ENCODE measurements at regions not wholly inside any gene's neighbourhood (a gene's known extent, or its start where the extent isn't known, plus 50 kb on each side); places are given as distances from the start of the nearest gene placed in this dataset.
A peak's percentile ranks its signal among the peaks of the same experiment; 100 is the strongest.

DNA sequence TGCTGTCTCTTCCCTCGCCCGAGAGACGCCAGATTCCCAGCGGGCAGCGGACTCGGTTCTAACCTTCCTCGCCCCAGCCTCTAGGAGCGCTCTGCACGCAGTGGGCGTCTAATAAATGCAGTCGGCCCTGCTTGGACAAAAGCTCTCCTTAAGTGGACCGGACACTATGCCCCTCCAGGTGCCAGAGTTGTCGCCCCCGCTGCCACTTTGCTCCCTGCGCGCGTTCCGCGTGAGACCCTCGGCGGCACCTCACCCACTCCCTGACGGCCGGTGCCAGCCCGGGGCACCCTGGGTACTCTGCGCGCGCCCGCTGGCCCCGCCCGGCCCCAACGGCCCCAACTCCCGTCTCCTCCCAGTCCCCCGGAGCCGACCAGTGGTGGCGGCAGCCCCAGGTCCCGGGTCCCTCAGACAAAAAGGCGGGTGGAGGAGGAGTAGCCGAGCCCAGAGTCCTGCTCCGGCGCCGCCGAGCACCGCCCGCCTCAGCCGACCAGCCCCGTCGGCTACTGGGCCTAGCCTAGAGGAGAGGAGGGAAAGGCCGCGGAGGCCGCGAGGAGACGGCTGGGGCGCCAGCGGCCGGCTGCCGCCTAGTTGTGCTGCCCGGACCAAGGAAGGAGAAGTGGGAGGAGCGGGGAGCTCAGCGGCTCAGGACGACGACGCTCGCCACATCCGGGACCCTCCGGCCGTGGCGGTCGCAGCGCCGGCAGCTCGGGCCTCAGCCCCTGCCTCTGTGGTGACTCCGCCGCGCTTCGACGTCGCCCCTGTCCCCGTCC lies 123.0 kb downstream of the GOSR1 start (continued):
- TF ChIP-seq SNAPC2 (CRISPR knock-in tag; IDR thresholded peaks at IDR 0.05) (peak; percentile 47; the same call in 1 of the 2 replicates), ESRRA (CRISPR knock-in tag; IDR thresholded peaks at IDR 0.05; ENCODE audit: low read depth) (0 out of 2 replicates have a peak, but pooled peaks have one; percentile 32), XBP1 (CRISPR knock-in tag; IDR thresholded peaks at IDR 0.05) (no peak), KAT8 (CRISPR knock-in tag; IDR thresholded peaks at IDR 0.05) (peak; percentile 77), TEAD2 (CRISPR knock-in tag; IDR thresholded peaks at IDR 0.05) (no peak), PPARG (CRISPR knock-in tag; conservative IDR thresholded peaks at IDR 0.05) (0 out of 2 replicates have a peak, but pooled peaks have one; percentile 18), HOXA5 (CRISPR knock-in tag; IDR thresholded peaks at IDR 0.05) (0 out of 2 replicates have a peak, but pooled peaks have one; percentile 21), AKAP8 (CRISPR knock-in tag; IDR thresholded peaks at IDR 0.05) (no peak), JUN (CRISPR knock-in tag; IDR thresholded peaks at IDR 0.05) (no peak; the same call in 1 of the 2 replicates), ZNF563 (CRISPR knock-in tag; IDR thresholded peaks at IDR 0.05) (peak; percentile 85; the same call in 1 of the 2 replicates), SIN3A (IDR thresholded peaks at IDR 0.05; ENCODE audit: borderline replicate concordance, low read depth, low read length) (no peak), ZFP36L2 (CRISPR knock-in tag; IDR thresholded peaks at IDR 0.05) (no peak)
- TF ChIP-seq, protein P1, sequence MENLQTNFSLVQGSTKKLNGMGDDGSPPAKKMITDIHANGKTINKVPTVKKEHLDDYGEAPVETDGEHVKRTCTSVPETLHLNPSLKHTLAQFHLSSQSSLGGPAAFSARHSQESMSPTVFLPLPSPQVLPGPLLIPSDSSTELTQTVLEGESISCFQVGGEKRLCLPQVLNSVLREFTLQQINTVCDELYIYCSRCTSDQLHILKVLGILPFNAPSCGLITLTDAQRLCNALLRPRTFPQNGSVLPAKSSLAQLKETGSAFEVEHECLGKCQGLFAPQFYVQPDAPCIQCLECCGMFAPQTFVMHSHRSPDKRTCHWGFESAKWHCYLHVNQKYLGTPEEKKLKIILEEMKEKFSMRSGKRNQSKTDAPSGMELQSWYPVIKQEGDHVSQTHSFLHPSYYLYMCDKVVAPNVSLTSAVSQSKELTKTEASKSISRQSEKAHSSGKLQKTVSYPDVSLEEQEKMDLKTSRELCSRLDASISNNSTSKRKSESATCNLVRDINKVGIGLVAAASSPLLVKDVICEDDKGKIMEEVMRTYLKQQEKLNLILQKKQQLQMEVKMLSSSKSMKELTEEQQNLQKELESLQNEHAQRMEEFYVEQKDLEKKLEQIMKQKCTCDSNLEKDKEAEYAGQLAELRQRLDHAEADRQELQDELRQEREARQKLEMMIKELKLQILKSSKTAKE (CRISPR knock-in tag; IDR thresholded peaks at IDR 0.05; ENCODE audit: borderline replicate concordance), result no peak
- TF ChIP-seq, protein P2, sequence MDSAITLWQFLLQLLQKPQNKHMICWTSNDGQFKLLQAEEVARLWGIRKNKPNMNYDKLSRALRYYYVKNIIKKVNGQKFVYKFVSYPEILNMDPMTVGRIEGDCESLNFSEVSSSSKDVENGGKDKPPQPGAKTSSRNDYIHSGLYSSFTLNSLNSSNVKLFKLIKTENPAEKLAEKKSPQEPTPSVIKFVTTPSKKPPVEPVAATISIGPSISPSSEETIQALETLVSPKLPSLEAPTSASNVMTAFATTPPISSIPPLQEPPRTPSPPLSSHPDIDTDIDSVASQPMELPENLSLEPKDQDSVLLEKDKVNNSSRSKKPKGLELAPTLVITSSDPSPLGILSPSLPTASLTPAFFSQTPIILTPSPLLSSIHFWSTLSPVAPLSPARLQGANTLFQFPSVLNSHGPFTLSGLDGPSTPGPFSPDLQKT (CRISPR knock-in tag; IDR thresholded peaks at IDR 0.05; ENCODE audit: borderline replicate concordance), result no peak
- TF ChIP-seq, protein P3, sequence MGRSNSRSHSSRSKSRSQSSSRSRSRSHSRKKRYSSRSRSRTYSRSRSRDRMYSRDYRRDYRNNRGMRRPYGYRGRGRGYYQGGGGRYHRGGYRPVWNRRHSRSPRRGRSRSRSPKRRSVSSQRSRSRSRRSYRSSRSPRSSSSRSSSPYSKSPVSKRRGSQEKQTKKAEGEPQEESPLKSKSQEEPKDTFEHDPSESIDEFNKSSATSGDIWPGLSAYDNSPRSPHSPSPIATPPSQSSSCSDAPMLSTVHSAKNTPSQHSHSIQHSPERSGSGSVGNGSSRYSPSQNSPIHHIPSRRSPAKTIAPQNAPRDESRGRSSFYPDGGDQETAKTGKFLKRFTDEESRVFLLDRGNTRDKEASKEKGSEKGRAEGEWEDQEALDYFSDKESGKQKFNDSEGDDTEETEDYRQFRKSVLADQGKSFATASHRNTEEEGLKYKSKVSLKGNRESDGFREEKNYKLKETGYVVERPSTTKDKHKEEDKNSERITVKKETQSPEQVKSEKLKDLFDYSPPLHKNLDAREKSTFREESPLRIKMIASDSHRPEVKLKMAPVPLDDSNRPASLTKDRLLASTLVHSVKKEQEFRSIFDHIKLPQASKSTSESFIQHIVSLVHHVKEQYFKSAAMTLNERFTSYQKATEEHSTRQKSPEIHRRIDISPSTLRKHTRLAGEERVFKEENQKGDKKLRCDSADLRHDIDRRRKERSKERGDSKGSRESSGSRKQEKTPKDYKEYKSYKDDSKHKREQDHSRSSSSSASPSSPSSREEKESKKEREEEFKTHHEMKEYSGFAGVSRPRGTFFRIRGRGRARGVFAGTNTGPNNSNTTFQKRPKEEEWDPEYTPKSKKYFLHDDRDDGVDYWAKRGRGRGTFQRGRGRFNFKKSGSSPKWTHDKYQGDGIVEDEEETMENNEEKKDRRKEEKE (IDR thresholded peaks at IDR 0.05), result no peak
- TF ChIP-seq, protein P4, sequence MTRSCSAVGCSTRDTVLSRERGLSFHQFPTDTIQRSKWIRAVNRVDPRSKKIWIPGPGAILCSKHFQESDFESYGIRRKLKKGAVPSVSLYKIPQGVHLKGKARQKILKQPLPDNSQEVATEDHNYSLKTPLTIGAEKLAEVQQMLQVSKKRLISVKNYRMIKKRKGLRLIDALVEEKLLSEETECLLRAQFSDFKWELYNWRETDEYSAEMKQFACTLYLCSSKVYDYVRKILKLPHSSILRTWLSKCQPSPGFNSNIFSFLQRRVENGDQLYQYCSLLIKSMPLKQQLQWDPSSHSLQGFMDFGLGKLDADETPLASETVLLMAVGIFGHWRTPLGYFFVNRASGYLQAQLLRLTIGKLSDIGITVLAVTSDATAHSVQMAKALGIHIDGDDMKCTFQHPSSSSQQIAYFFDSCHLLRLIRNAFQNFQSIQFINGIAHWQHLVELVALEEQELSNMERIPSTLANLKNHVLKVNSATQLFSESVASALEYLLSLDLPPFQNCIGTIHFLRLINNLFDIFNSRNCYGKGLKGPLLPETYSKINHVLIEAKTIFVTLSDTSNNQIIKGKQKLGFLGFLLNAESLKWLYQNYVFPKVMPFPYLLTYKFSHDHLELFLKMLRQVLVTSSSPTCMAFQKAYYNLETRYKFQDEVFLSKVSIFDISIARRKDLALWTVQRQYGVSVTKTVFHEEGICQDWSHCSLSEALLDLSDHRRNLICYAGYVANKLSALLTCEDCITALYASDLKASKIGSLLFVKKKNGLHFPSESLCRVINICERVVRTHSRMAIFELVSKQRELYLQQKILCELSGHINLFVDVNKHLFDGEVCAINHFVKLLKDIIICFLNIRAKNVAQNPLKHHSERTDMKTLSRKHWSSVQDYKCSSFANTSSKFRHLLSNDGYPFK (CRISPR knock-in tag; IDR thresholded peaks at IDR 0.05; ENCODE audit: borderline replicate concordance), result peak; percentile 25; the same call in 1 of the 2 replicates
- TF ChIP-seq, protein P5, sequence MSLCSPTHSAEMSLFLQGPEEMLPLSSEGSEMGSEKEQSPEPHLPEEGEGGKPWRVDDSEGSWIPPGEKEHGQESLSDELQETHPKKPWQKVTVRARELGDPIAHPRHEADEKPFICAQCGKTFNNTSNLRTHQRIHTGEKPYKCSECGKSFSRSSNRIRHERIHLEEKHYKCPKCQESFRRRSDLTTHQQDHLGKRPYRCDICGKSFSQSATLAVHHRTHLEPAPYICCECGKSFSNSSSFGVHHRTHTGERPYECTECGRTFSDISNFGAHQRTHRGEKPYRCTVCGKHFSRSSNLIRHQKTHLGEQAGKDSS (CRISPR knock-in tag; IDR thresholded peaks at IDR 0.05; ENCODE audit: borderline replicate concordance, low read depth), result no peak; the same call in 1 of the 2 replicates
- TF ChIP-seq, protein P6, sequence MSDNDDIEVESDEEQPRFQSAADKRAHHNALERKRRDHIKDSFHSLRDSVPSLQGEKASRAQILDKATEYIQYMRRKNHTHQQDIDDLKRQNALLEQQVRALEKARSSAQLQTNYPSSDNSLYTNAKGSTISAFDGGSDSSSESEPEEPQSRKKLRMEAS (IDR thresholded peaks at IDR 0.05), result peak; percentile 76
